Nephron progenitor cell (in vitro differentiated cells): ENCODE measurements at regions not wholly inside any gene's neighbourhood (a gene's known extent, or its start where the extent isn't known, plus 50 kb on each side); places are given as distances from the start of the nearest gene placed in this dataset.

Experiments
- DNase-seq: peaks from one replicate; pipeline ENCODE4 v3.0.0; 2021
- H3K27ac Mint-ChIP-seq: 2 replicates; pipeline ENCODE4 v1.8.0; 2021; ENCODE audit warnings: mild to moderate bottlenecking, moderate library complexity, mixed read lengths
- H3K27me3 Mint-ChIP-seq: 2 replicates; pipeline ENCODE4 v1.8.0; 2021; ENCODE audit warnings: mild to moderate bottlenecking, low read depth, mixed read lengths; ENCODE audit not compliant: poor library complexity
- H3K36me3 Mint-ChIP-seq: 2 replicates; pipeline ENCODE4 v1.8.0; 2021; ENCODE audit warnings: low read depth, mixed read lengths
- H3K4me1 Mint-ChIP-seq: 2 replicates; pipeline ENCODE4 v1.8.0; 2021; ENCODE audit warnings: mixed read lengths
- H3K4me3 Mint-ChIP-seq: 2 replicates; pipeline ENCODE4 v1.8.0; 2021; ENCODE audit warnings: mild to moderate bottlenecking, moderate library complexity, mixed read lengths
- H3K9me3 Mint-ChIP-seq: 2 replicates; pipeline ENCODE4 v1.8.0; 2021; ENCODE audit warnings: mild to moderate bottlenecking, moderate library complexity, mixed read lengths
- CTCF ChIP-seq: fragments of 200-600 bp; sonication (generic); IDR thresholded peaks from 2 replicates; pipeline ENCODE4 v1.5.0; 2021; ENCODE audit warnings: antibody characterized with exemption

- Mint-ChIP-seq H3K36me3 (no peaks in the 10 kb centered on the region), H3K27ac (no peak overlapping the region), H3K4me1 (peaks cover 16% of the 10 kb centered on the region), H3K4me3 (no peak overlapping the region), H3K27me3 (peaks cover 3% of the 10 kb centered on the region), H3K9me3 (no peaks in the 10 kb centered on the region)
- TF ChIP-seq CTCF = no peak
- no peak for DNase-seq
Observed at GRCh38 chr10:33569702-33570101, 235.2 kb upstream of the NRP1 start.

DNA sequence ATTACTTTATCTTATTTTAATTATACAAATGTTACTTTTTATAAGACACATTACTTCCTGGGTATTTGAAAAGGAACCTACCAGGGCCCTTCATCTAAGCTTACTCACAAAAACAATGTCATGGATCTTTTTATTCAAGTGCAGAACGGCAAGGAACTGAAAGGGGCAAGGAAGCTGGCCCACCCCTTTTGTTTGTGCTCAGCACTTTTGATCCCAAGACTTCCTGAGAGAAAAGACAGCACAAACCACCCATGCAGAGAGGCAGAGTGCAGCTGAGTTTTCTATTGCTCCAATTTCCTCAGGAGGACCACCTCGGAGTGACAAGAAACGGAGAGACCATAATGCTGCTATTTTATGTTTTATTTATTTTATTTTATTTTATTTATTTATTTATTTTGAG is 232.0 kb upstream of the NRP1 start:
- Mint-ChIP-seq H3K9me3 (no peaks in the 10 kb centered on the region), H3K4me1 (peaks cover 16% of the 10 kb centered on the region), H3K27ac (peak overlapping the region; percentile 29), H3K27me3 (peaks cover 3% of the 10 kb centered on the region), H3K4me3 (peak overlapping the region; percentile 24), H3K36me3 (no peaks in the 10 kb centered on the region)
- DNase-seq = no peak
- TF ChIP-seq CTCF = no peak

DNA sequence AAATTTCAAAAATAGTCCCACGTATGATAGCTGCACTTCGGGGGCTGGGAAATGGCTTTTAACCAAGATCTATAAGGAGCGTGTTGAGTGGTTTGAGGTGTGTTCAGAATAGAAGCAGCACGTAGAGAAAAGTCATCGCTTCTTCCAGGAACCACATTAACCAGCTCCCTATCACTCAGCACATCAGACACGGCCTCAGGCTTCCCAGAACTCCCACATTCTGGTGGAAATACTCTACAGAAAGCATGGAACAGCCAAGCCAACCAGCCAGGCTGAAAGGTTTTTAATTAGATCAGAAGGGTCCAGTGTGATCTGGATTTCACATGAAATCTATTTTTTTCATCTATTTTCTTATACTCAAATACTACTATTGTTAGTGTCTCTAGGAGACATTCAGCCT is 231.5 kb upstream of the NRP1 start:
- Mint-ChIP-seq H3K36me3 (no peaks in the 10 kb centered on the region), H3K4me1 (peaks cover 16% of the 10 kb centered on the region), H3K27me3 (peaks cover 3% of the 10 kb centered on the region), H3K9me3 (no peaks in the 10 kb centered on the region), H3K27ac (peak overlapping the region; percentile 68), H3K4me3 (no peak overlapping the region)
- DNase-seq = no peak
- TF ChIP-seq CTCF = no peak

- no peaks in the 10 kb centered on the region for H3K9me3 Mint-ChIP-seq
- no peak for DNase-seq
- no peak for TF ChIP-seq CTCF
- no peaks in the 10 kb centered on the region for H3K36me3 Mint-ChIP-seq
- H3K4me1 Mint-ChIP-seq = peaks cover 16% of the 10 kb centered on the region
- H3K4me3 Mint-ChIP-seq = no peak overlapping the region
- peaks cover 3% of the 10 kb centered on the region for H3K27me3 Mint-ChIP-seq
- peak overlapping the region; percentile 41 for H3K27ac Mint-ChIP-seq
Observed at GRCh38 chr10:33565231-33565630, 230.8 kb upstream of the NRP1 start.

GRCh38 chr10:33559105-33559504 is 224.6 kb upstream of the NRP1 start:
- H3K4me3 Mint-ChIP-seq = no peak overlapping the region
- H3K9me3 Mint-ChIP-seq = no peaks in the 10 kb centered on the region
- peaks cover 20% of the 10 kb centered on the region for H3K4me1 Mint-ChIP-seq
- DNase-seq = no peak
- peaks cover 5% of the 10 kb centered on the region for H3K27me3 Mint-ChIP-seq
- H3K36me3 Mint-ChIP-seq = no peaks in the 10 kb centered on the region
- no peak for TF ChIP-seq CTCF
- H3K27ac Mint-ChIP-seq = no peak overlapping the region

DNA sequence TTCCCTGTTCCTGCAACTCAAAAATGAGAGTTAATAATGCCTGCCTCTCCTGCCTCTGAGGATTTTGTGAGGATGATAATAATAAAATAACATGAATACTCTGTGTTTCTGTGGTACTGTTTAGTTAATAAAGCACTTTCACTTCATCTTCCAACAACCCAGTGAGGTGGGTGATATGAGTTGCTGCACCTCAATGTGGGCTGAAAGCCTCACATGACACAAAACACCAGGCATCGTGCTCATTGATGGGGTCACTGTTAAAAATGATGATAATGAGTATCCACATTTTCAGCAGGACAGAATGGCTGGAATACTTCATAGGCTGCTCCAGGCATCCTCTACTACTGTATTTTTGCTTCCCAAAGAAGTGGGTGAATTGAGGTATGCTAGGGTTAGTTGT is 222.8 kb upstream of the NRP1 start:
- Mint-ChIP-seq H3K36me3 (no peaks in the 10 kb centered on the region), H3K27me3 (peaks cover 15% of the 10 kb centered on the region), H3K4me3 (no peak overlapping the region), H3K4me1 (peaks cover 30% of the 10 kb centered on the region), H3K9me3 (no peaks in the 10 kb centered on the region), H3K27ac (no peak overlapping the region)
- no peak for TF ChIP-seq CTCF
- DNase-seq = no peak
